T-cell (primary cell): ENCODE measurements at regions not wholly inside any gene's neighbourhood (a gene's known extent, or its start where the extent isn't known, plus 50 kb on each side); places are given as distances from the start of the nearest gene placed in this dataset.

Experiments used
- ATAC-seq, 4 experiments: fragments of 200-7000 bp in 3 of 4; fragments of 150-1000 bp in 1 of 4; cut with Tn5 transposase; replicated peaks in 1 of 4; 1 replicate in 3 of 4; 2 replicates in 1 of 4; pipeline ENCODE4 v1.10.0; 2021; ENCODE audit warnings: moderate library complexity in 3 of 4, mild to moderate bottlenecking in 2 of 4, moderate number of reproducible peaks in 1 of 4
- CTCF ChIA-PET, 2 donors: fragments of 300-600 bp; sonication (Branson Sonifier 250); formaldehyde crosslinking; loops; one replicate each; lab custom pipeline; 2022; ENCODE audit warnings: antibody characterized with exemption in 2 of 2; lab: Charles Lee
- POLR2A ChIA-PET, 2 donors: fragments of 300-600 bp; sonication (Branson Sonifier 250); formaldehyde crosslinking; loops; one replicate each; lab custom pipeline; 2022; ENCODE audit warnings: antibody characterized with exemption in 2 of 2; lab: Charles Lee
- DNase-seq, 35 experiments: peaks; one replicate each; pipeline versions ENCODE4 v3.0.0 to v3.0.0-alpha.2; 2013 to 2023
- H3K27ac ChIP-seq: one replicate; pipeline ENCODE4 v1.5.1; 2013; ENCODE audit warnings: low read length
- H3K27me3 ChIP-seq, 2 experiments: replicated peaks in 1 of 2; 1 replicate in 1 of 2; 2 replicates in 1 of 2; pipeline versions ENCODE4 v1.6.1 to v1.7.0; 2013; ENCODE audit warnings: low read length in 1 of 2, mixed read lengths in 1 of 2; ENCODE audit not compliant: control insufficient read depth in 2 of 2, insufficient read depth in 2 of 2; ENCODE audit errors: extremely low read depth in 1 of 2
- H3K36me3 ChIP-seq, 2 donors: 1 replicate in 1 of 2; 2 replicates in 1 of 2; pipeline versions ENCODE4 v1.6.1 to v1.7.0; 2013; ENCODE audit warnings: low read length in 1 of 2; ENCODE audit not compliant: control insufficient read depth in 2 of 2, insufficient read depth in 1 of 2; ENCODE audit errors: extremely low read depth in 1 of 2
- H3K4me1 ChIP-seq, 2 experiments: 1 replicate in 1 of 2; 2 replicates in 1 of 2; pipeline versions ENCODE4 v1.6.1 to v1.7.0; 2013; ENCODE audit warnings: low read length in 2 of 2, mixed read lengths in 1 of 2; ENCODE audit not compliant: insufficient read depth in 2 of 2, control insufficient read depth in 1 of 2; ENCODE audit errors: extremely low read depth in 1 of 2
- H3K4me3 ChIP-seq, 2 donors: 1 replicate in 1 of 2; 2 replicates in 1 of 2; pipeline versions ENCODE4 v1.5.1 to v1.7.0; 2013; ENCODE audit warnings: mild to moderate bottlenecking in 2 of 2, low read length in 1 of 2, moderate library complexity in 1 of 2; ENCODE audit not compliant: control insufficient read depth in 1 of 2; ENCODE audit errors: extremely low read depth in 1 of 2
- H3K9me3 ChIP-seq: 2 replicates; pipeline ENCODE4 v1.7.0; 2013
- H3K27ac Mint-ChIP-seq, 2 donors: one replicate each; pipeline ENCODE4 v1.8.0; 2020 to 2021; ENCODE audit warnings: mild to moderate bottlenecking in 2 of 2, mixed read lengths in 2 of 2
- H3K27me3 Mint-ChIP-seq, 2 donors: one replicate each; pipeline ENCODE4 v1.8.0; 2021 to 2022; ENCODE audit warnings: mixed read lengths in 2 of 2
- H3K36me3 Mint-ChIP-seq: one replicate; pipeline ENCODE4 v1.8.0; 2021; ENCODE audit warnings: mixed read lengths
- H3K4me1 Mint-ChIP-seq, 3 donors: one replicate each; pipeline ENCODE4 v1.8.0; 2020 to 2022; ENCODE audit warnings: mixed read lengths in 3 of 3, mild to moderate bottlenecking in 1 of 3
- H3K4me3 Mint-ChIP-seq, 3 donors: one replicate each; pipeline ENCODE4 v1.8.0; 2020 to 2022; ENCODE audit warnings: mild to moderate bottlenecking in 3 of 3, mixed read lengths in 3 of 3, moderate library complexity in 3 of 3
- H3K9me3 Mint-ChIP-seq, 3 donors: one replicate each; pipeline ENCODE4 v1.8.0; 2020 to 2022; ENCODE audit warnings: mixed read lengths in 3 of 3
- WGBS: methylation state at CpG from one replicate; pipeline ENCODE4 v1.1.5; 2013; ENCODE audit warnings: missing lambda C conversion rate; ENCODE audit not compliant: insufficient coverage; 5-methylcytosine and 5-hydroxymethylcytosine counted together

DNA sequence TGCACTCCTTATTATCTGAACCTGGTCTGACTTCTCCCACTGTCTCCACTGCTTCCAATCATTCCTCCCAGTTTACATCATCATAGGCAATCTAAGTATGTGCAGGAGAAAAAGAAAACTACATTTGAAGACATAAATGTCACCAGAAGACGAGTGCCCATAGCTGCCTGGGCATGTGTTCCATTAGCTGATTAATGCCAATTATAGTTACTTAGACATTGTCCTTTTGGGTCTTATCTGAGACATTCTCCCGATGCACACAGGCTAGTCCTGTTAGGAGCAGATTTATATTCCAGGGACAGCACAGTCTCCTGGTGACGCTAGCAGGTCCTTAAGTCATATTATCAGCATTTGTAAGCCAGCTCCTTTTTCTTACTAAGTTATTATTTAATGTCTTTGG lies 52.6 kb upstream of the PTGFRN start:
- CTCF ChIA-PET: interaction anchor here (0.5 to 1.4 kb wide), 3 partner anchors 118 to 477 kb away, joined by 3 to 6 read pairs (median 3); no protein-coding TSS in a partner anchor
- H3K27me3 Mint-ChIP-seq: no peaks in the 10 kb centered on the region
- Histone ChIP-seq H3K4me3 (no peak overlapping the region), H3K27ac (no peak overlapping the region), H3K36me3 (no peaks in the 10 kb centered on the region), H3K9me3 (no peaks in the 10 kb centered on the region), H3K27me3 (no peaks in the 10 kb centered on the region), H3K4me1 (peaks cover 6 to 8% of the 10 kb centered on the region in 2 experiments)
- H3K9me3 Mint-ChIP-seq: no peaks in the 10 kb centered on the region
- DNase-seq (no peak), ATAC-seq (no peak)
- H3K27ac Mint-ChIP-seq: no peak overlapping the region
- no peaks in the 10 kb centered on the region for H3K36me3 Mint-ChIP-seq
- WGBS: 100% methylated on average over 2 of the region's 3 CpGs
- no peak overlapping the region for H3K4me3 Mint-ChIP-seq
- POLR2A ChIA-PET: no interaction called here
- H3K4me1 Mint-ChIP-seq: peaks cover 13 to 20% (median 17%) of the 10 kb centered on the region in 3 donors
